ENCODE measurements at regions not wholly inside any gene's neighbourhood (a gene's known extent, or its start where the extent isn't known, plus 50 kb on each side); places are given as distances from the start of the nearest gene placed in this dataset.

GRCh38 chr2:111675419-111676194, 208.4 kb downstream of the ANAPC1 start:
- Histone ChIP-seq H3K4me2 (no peak overlapping the region), H3K9me3 (ENCODE audit: low read depth) (no peaks in the 10 kb centered on the region), H3K4me1 (peaks cover 5% of the 10 kb centered on the region), H2AFZ (replicated peaks) (no peak overlapping the region), H4K20me1 (ENCODE audit: low read depth) (no peaks in the 10 kb centered on the region), H3K9ac (no peak overlapping the region), H3K36me3 (no peaks in the 10 kb centered on the region), H3K27ac (no peak overlapping the region), H3K27me3 (no peaks in the 10 kb centered on the region), H3K4me3 (no peak overlapping the region), H3F3A (ENCODE audit: low read depth) (no peaks in the 10 kb centered on the region), H3K79me2 (ENCODE audit: low read depth) (no peaks in the 10 kb centered on the region)
- TF ChIP-seq CTCF (IDR thresholded peaks at IDR 0.05), result no peak
- no peak for TF ChIP-seq EZH2 (IDR thresholded peaks at IDR 0.05)
- no peak for TF ChIP-seq EZH2phosphoT487 (IDR thresholded peaks at IDR 0.05)
- H3K4me3 Mint-ChIP-seq, result no peak overlapping the region
- H3K36me3 Mint-ChIP-seq, result no peaks in the 10 kb centered on the region
- H3K9me3 Mint-ChIP-seq, result peaks cover 6% of the 10 kb centered on the region
- H3K27ac Mint-ChIP-seq, result peak overlapping the region; percentile 57
- no peaks in the 10 kb centered on the region for H3K27me3 Mint-ChIP-seq (ENCODE audit: insufficient read depth, low read depth)
- no peak for DNase-seq (ENCODE audit: low spot score)
- peaks cover 47% of the 10 kb centered on the region for H3K4me1 Mint-ChIP-seq

- Histone ChIP-seq H4K20me1 (ENCODE audit: low read depth) (no peaks in the 10 kb centered on the region), H2AFZ (replicated peaks) (no peak overlapping the region), H3K4me1 (peaks cover 5% of the 10 kb centered on the region), H3K27me3 (no peaks in the 10 kb centered on the region), H3K9me3 (ENCODE audit: low read depth) (no peaks in the 10 kb centered on the region), H3K4me3 (no peak overlapping the region), H3K36me3 (no peaks in the 10 kb centered on the region), H3K9ac (no peak overlapping the region), H3K27ac (no peak overlapping the region), H3K4me2 (no peak overlapping the region), H3F3A (ENCODE audit: low read depth) (no peaks in the 10 kb centered on the region), H3K79me2 (ENCODE audit: low read depth) (no peaks in the 10 kb centered on the region)
- no peaks in the 10 kb centered on the region for H3K27me3 Mint-ChIP-seq (ENCODE audit: insufficient read depth, low read depth)
- no peak overlapping the region for H3K27ac Mint-ChIP-seq
- TF ChIP-seq CTCF (IDR thresholded peaks at IDR 0.05) (no peak), EZH2phosphoT487 (IDR thresholded peaks at IDR 0.05) (no peak), EZH2 (IDR thresholded peaks at IDR 0.05) (no peak)
- H3K4me1 Mint-ChIP-seq, result peaks cover 42% of the 10 kb centered on the region
- H3K4me3 Mint-ChIP-seq, result no peak overlapping the region
- no peaks in the 10 kb centered on the region for H3K36me3 Mint-ChIP-seq
- no peak for DNase-seq (ENCODE audit: low spot score)
- peaks cover 2% of the 10 kb centered on the region for H3K9me3 Mint-ChIP-seq
Observed at GRCh38 chr2:111676291-111676822, 207.6 kb downstream of the ANAPC1 start.

GRCh38 chr2:111678161-111678560, 205.8 kb downstream of the ANAPC1 start:
- Histone ChIP-seq H3K4me1 (peaks cover 5% of the 10 kb centered on the region), H3K27ac (no peak overlapping the region), H4K20me1 (ENCODE audit: low read depth) (no peaks in the 10 kb centered on the region), H3F3A (ENCODE audit: low read depth) (no peaks in the 10 kb centered on the region), H3K9ac (no peak overlapping the region), H3K4me2 (no peak overlapping the region), H2AFZ (replicated peaks) (no peak overlapping the region), H3K79me2 (ENCODE audit: low read depth) (no peaks in the 10 kb centered on the region), H3K4me3 (no peak overlapping the region), H3K9me3 (ENCODE audit: low read depth) (no peaks in the 10 kb centered on the region), H3K36me3 (no peaks in the 10 kb centered on the region), H3K27me3 (no peaks in the 10 kb centered on the region)
- H3K4me3 Mint-ChIP-seq, result no peak overlapping the region
- peaks cover 6% of the 10 kb centered on the region for H3K9me3 Mint-ChIP-seq
- no peak for DNase-seq (ENCODE audit: low spot score)
- peaks cover 39% of the 10 kb centered on the region for H3K4me1 Mint-ChIP-seq
- H3K27me3 Mint-ChIP-seq (ENCODE audit: insufficient read depth, low read depth), result peaks cover 3% of the 10 kb centered on the region
- H3K36me3 Mint-ChIP-seq, result no peaks in the 10 kb centered on the region
- TF ChIP-seq EZH2 (IDR thresholded peaks at IDR 0.05) (no peak), CTCF (IDR thresholded peaks at IDR 0.05) (no peak), EZH2phosphoT487 (IDR thresholded peaks at IDR 0.05) (no peak)
- H3K27ac Mint-ChIP-seq, result peak overlapping the region; percentile 57

Data from neural progenitor cell (in vitro differentiated cells).